Heart right ventricle (tissue), 16 donors: ENCODE measurements at regions not wholly inside any gene's neighbourhood (a gene's known extent, or its start where the extent isn't known, plus 50 kb on each side); places are given as distances from the start of the nearest gene placed in this dataset.

Experiments
- ATAC-seq, 8 donors: fragments of 200-7000 bp; cut with Tn5 transposase; one replicate each; pipeline ENCODE4 v1.9.1; 2020; ENCODE audit warnings: mild to moderate bottlenecking in 8 of 8, moderate library complexity in 8 of 8, moderate number of reproducible peaks in 1 of 8
- DNase-seq, 2 donors: peaks; one replicate each; pipeline ENCODE4 v3.0.0-alpha.2; 2020
- H3K27ac ChIP-seq, 10 donors: fragments of 200-600 bp; sonication (generic) in 2 of 10; one replicate each; pipeline versions ENCODE4 v1.5.0 to v1.8.0; 2020 to 2022; ENCODE audit warnings: mild to moderate bottlenecking in 3 of 10
- H3K27me3 ChIP-seq, 7 donors: fragments of 200-600 bp; one replicate each; pipeline ENCODE4 v1.8.0; 2021 to 2022; ENCODE audit warnings: mild to moderate bottlenecking in 2 of 7
- H3K36me3 ChIP-seq, 9 donors: fragments of 200-600 bp; sonication (generic) in 1 of 9; one replicate each; pipeline versions ENCODE4 v1.5.0 to v1.8.0; 2020 to 2022; ENCODE audit warnings: mild to moderate bottlenecking in 2 of 9
- H3K4me1 ChIP-seq, 9 donors: fragments of 200-600 bp; sonication (generic) in 1 of 9; one replicate each; pipeline versions ENCODE4 v1.5.0 to v1.8.0; 2020 to 2022; ENCODE audit warnings: mild to moderate bottlenecking in 4 of 9
- H3K4me3 ChIP-seq, 10 donors: fragments of 200-600 bp; sonication (generic) in 2 of 10; one replicate each; pipeline versions ENCODE4 v1.5.0 to v1.8.0; 2020 to 2022; ENCODE audit warnings: mild to moderate bottlenecking in 7 of 10, moderate library complexity in 2 of 10
- H3K9me3 ChIP-seq, 11 donors: fragments of 200-600 bp in 10 of 11; sonication (generic) in 2 of 11; one replicate each; pipeline versions ENCODE4 v1.5.0 to v1.8.0; 2013 to 2022; ENCODE audit warnings: mild to moderate bottlenecking in 2 of 11, control low read depth in 1 of 11, moderate library complexity in 1 of 11
- CTCF ChIP-seq, 9 donors: fragments of 200-600 bp; sonication (generic) in 2 of 9; IDR thresholded peaks; one replicate each; pipeline versions ENCODE4 v1.5.0 to v1.8.0; 2021 to 2022; ENCODE audit warnings: antibody characterized with exemption in 9 of 9, mild to moderate bottlenecking in 5 of 9, moderate library complexity in 1 of 9
- WGBS, 2 donors: extraction: QIAGEN DNeasy Blood & Tissue Kit; methylation state at CpG; one replicate each; pipeline ENCODE4 v1.1.7; 2013; ENCODE audit warnings: inconsistent platforms in 1 of 2; 5-methylcytosine and 5-hydroxymethylcytosine counted together
- intact Hi-C, 10 donors: fragments of 100-400 bp; cut with DNase I; formaldehyde crosslinking; loops; one replicate each; pipeline versions ENCODE4 v1.11.1 to v1.14.2; 2022
- donor health status: Arrhythmogenic right ventricular cardiomyopathy.
- donor health status: ischemic (EF 13 %, LVEDD 7.1; RV severe dilation, severe dysfunction).
- donor health status: healthy with polysubstance abuse.
- donor health status: DM: no; HTN: yes; CAD: no.
- donor health status: DM: no; HTN: no; CAD: no.
- donor health status: ischemic (EF 25% LVEDD 6.9; RV normal size, moderate dysfunction).
- donor health status: ischemic (EF 25% LVEDD 5.7; RV mildly dilated, moderate dysfunction).
- donor health status: healthy.
- donor health status: DM: yes; HTN: yes; CAD: no.
- donor health status: Ischemic cardiomyopathy.
- donor health status: ischemic (EF 35%, LVEDD 5.7; RV mildly dilated, moderate dysfunction).
- donor health status: nonischemic (EF 11% LVEDD 7.7; RV severe dilation, severe dysfunction).
- donor health status: DM: yes; HTN: yes; CAD: no.
- donor health status: PGD.
- donor health status: ischemic (EF 29% LVEDD 5.4; RV normal size, mild dysfunction).
- donor health status: nonischemic (EF 23%, LVEDD 6.1; RV moderate dilation, normal function).

- H3K27me3 ChIP-seq = peaks cover 0 to 14% (median 4%) of the 10 kb centered on the region in 7 donors
- H3K36me3 ChIP-seq = no peaks in the 10 kb centered on the region
- no peak for TF ChIP-seq CTCF (IDR thresholded peaks at IDR 0.05)
- DNase-seq = no peak
- ATAC-seq = no peak
- intact Hi-C loops = no loop called here
- H3K27ac ChIP-seq = no peak overlapping the region
- no peaks in the 10 kb centered on the region for H3K4me1 ChIP-seq
- no peak overlapping the region for H3K4me3 ChIP-seq
- H3K9me3 ChIP-seq = no peaks in the 10 kb centered on the region
- 19 to 35% methylated on average over 2 of the region's 2 CpGs for WGBS, 2 donors
Measured at GRCh38 chr2:136517716-136518115, 247.6 kb upstream of the THSD7B start.

- DNase-seq (no peak), ATAC-seq (no peak)
- H3K36me3 ChIP-seq = no peaks in the 10 kb centered on the region
- H3K27me3 ChIP-seq = peaks cover 0 to 14% (median 4%) of the 10 kb centered on the region in 7 donors
- no peaks in the 10 kb centered on the region for H3K9me3 ChIP-seq
- no peak for TF ChIP-seq CTCF (IDR thresholded peaks at IDR 0.05)
- intact Hi-C loops = no loop called here
- no peak overlapping the region for H3K4me3 ChIP-seq
- no peaks in the 10 kb centered on the region for H3K4me1 ChIP-seq
- H3K27ac ChIP-seq = no peak overlapping the region
Measured at GRCh38 chr2:136510244-136510643, 255.1 kb upstream of the THSD7B start.

- Histone ChIP-seq H3K4me3 (no peak overlapping the region), H3K4me1 (no peaks in the 10 kb centered on the region), H3K9me3 (no peaks in the 10 kb centered on the region), H3K27ac (no peak overlapping the region), H3K27me3 (no peaks in the 10 kb centered on the region), H3K36me3 (no peaks in the 10 kb centered on the region)
- TF ChIP-seq CTCF (IDR thresholded peaks at IDR 0.05) = no peak
- WGBS, 2 donors = 53% methylated on average over 3 of the region's 3 CpGs
- ATAC-seq (no peak), DNase-seq (no peak)
- intact Hi-C loops = no loop called here
Measured at GRCh38 chr2:136505462-136505861, 259.9 kb upstream of the THSD7B start.

- ATAC-seq (no peak), DNase-seq (no peak)
- no peak overlapping the region for H3K27ac ChIP-seq
- no peaks in the 10 kb centered on the region for H3K36me3 ChIP-seq
- H3K9me3 ChIP-seq = no peaks in the 10 kb centered on the region
- no peak overlapping the region for H3K4me3 ChIP-seq
- intact Hi-C loops = no loop called here
- no peaks in the 10 kb centered on the region for H3K27me3 ChIP-seq
- H3K4me1 ChIP-seq = no peaks in the 10 kb centered on the region
- no peak for TF ChIP-seq CTCF (IDR thresholded peaks at IDR 0.05)
Measured at GRCh38 chr2:136502660-136503059, 262.7 kb upstream of the THSD7B start.

GRCh38 chr2:136497709-136498108 is 267.6 kb upstream of the THSD7B start:
- WGBS, 2 donors = 77 to 82% methylated on average over 3 of the region's 3 CpGs
- no peaks in the 10 kb centered on the region for H3K4me1 ChIP-seq
- no peak for TF ChIP-seq CTCF (IDR thresholded peaks at IDR 0.05)
- peaks cover 0 to 4% (median 0%) of the 10 kb centered on the region in 7 donors for H3K27me3 ChIP-seq
- no peak overlapping the region for H3K27ac ChIP-seq
- no peaks in the 10 kb centered on the region for H3K36me3 ChIP-seq
- intact Hi-C loops = no loop called here
- ATAC-seq (no peak), DNase-seq (no peak)
- H3K4me3 ChIP-seq = no peak overlapping the region
- no peaks in the 10 kb centered on the region for H3K9me3 ChIP-seq
